GM23338 (cell line): ENCODE measurements at regions not wholly inside any gene's neighbourhood (a gene's known extent, or its start where the extent isn't known, plus 50 kb on each side); places are given as distances from the start of the nearest gene placed in this dataset.

ENCODE experiments used
- EZH2 ChIP-seq: fragments of 200-600 bp; sonication (generic); IDR thresholded peaks from one replicate; pipeline ENCODE4 v1.8.0; 2017; ENCODE audit warnings: antibody characterized with exemption, mild to moderate bottlenecking, low read depth; ENCODE audit not compliant: unreplicated experiment
- EZH2phosphoT487 ChIP-seq: fragments of 200-600 bp; sonication (generic); IDR thresholded peaks from one replicate; pipeline ENCODE4 v1.8.1; 2018; ENCODE audit warnings: antibody characterized with exemption; ENCODE audit not compliant: unreplicated experiment
- JUNB ChIP-seq: IDR thresholded peaks from one replicate; pipeline ENCODE4 v1.6.1; 2016; ENCODE audit warnings: antibody characterized with exemption; ENCODE audit not compliant: unreplicated experiment
- POLR2AphosphoS5 ChIP-seq: IDR thresholded peaks from 2 replicates; pipeline ENCODE4 v1.6.1; 2016; ENCODE audit warnings: antibody characterized with exemption, low read depth
- ZNF331 ChIP-seq: fragments of 250-450 bp; sonication (Bioruptor Pico); IDR thresholded peaks from 2 replicates; pipeline ENCODE4 v1.5.0; 2020; ENCODE audit warnings: low read depth, mild to moderate bottlenecking, moderate library complexity
- TF ChIP-seq, protein P1 (sequence below), 2 experiments: fragments of 200-600 bp in 1 of 2; sonication (generic) in 1 of 2; conservative IDR thresholded peaks; 2 replicates each; pipeline versions ENCODE4 v1.5.1 to v1.6.1; 2016 to 2017; ENCODE audit warnings: antibody characterized with exemption in 2 of 2, low read depth in 2 of 2, mild to moderate bottlenecking in 2 of 2, moderate library complexity in 1 of 2
- TF ChIP-seq, protein P2 (sequence below): IDR thresholded peaks from one replicate; pipeline ENCODE4 v1.6.1; 2018; ENCODE audit warnings: antibody characterized with exemption; ENCODE audit not compliant: unreplicated experiment
- TF ChIP-seq, protein P3 (sequence below): fragments of 250-450 bp; sonication (Bioruptor Pico); IDR thresholded peaks from 2 replicates; pipeline ENCODE4 v1.5.0; 2020; ENCODE audit warnings: mild to moderate bottlenecking, moderate library complexity

DNA sequence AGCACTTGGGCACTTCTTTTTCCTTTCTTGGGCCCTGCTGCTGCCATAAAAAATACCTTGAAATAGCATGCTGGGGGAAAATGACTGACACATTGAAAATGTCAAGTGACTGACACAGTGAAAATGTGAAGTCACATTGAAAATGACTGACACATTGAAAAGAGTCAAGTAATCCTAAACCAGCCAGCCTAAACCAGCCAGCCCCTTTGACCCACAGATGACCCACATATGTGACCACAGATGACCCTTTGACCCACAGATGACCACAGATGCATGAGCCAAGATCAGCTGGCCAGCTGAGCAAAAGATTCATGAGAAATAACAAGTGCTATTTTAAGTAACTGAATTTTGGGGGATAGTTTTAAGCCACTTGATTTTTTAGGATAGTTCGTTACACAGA is 97.8 kb upstream of the SLC28A3 start:
- TF ChIP-seq, protein P1, sequence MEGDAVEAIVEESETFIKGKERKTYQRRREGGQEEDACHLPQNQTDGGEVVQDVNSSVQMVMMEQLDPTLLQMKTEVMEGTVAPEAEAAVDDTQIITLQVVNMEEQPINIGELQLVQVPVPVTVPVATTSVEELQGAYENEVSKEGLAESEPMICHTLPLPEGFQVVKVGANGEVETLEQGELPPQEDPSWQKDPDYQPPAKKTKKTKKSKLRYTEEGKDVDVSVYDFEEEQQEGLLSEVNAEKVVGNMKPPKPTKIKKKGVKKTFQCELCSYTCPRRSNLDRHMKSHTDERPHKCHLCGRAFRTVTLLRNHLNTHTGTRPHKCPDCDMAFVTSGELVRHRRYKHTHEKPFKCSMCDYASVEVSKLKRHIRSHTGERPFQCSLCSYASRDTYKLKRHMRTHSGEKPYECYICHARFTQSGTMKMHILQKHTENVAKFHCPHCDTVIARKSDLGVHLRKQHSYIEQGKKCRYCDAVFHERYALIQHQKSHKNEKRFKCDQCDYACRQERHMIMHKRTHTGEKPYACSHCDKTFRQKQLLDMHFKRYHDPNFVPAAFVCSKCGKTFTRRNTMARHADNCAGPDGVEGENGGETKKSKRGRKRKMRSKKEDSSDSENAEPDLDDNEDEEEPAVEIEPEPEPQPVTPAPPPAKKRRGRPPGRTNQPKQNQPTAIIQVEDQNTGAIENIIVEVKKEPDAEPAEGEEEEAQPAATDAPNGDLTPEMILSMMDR (conservative IDR thresholded peaks at IDR 0.05; ENCODE audit: low read depth in 2 of 2) = no peak
- TF ChIP-seq EZH2 (no peak), JUNB (no peak), POLR2AphosphoS5 (no peak), ZNF331 (no peak), EZH2phosphoT487 (no peak)
- TF ChIP-seq, protein P2, sequence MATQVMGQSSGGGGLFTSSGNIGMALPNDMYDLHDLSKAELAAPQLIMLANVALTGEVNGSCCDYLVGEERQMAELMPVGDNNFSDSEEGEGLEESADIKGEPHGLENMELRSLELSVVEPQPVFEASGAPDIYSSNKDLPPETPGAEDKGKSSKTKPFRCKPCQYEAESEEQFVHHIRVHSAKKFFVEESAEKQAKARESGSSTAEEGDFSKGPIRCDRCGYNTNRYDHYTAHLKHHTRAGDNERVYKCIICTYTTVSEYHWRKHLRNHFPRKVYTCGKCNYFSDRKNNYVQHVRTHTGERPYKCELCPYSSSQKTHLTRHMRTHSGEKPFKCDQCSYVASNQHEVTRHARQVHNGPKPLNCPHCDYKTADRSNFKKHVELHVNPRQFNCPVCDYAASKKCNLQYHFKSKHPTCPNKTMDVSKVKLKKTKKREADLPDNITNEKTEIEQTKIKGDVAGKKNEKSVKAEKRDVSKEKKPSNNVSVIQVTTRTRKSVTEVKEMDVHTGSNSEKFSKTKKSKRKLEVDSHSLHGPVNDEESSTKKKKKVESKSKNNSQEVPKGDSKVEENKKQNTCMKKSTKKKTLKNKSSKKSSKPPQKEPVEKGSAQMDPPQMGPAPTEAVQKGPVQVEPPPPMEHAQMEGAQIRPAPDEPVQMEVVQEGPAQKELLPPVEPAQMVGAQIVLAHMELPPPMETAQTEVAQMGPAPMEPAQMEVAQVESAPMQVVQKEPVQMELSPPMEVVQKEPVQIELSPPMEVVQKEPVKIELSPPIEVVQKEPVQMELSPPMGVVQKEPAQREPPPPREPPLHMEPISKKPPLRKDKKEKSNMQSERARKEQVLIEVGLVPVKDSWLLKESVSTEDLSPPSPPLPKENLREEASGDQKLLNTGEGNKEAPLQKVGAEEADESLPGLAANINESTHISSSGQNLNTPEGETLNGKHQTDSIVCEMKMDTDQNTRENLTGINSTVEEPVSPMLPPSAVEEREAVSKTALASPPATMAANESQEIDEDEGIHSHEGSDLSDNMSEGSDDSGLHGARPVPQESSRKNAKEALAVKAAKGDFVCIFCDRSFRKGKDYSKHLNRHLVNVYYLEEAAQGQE = no peak
- TF ChIP-seq, protein P3, sequence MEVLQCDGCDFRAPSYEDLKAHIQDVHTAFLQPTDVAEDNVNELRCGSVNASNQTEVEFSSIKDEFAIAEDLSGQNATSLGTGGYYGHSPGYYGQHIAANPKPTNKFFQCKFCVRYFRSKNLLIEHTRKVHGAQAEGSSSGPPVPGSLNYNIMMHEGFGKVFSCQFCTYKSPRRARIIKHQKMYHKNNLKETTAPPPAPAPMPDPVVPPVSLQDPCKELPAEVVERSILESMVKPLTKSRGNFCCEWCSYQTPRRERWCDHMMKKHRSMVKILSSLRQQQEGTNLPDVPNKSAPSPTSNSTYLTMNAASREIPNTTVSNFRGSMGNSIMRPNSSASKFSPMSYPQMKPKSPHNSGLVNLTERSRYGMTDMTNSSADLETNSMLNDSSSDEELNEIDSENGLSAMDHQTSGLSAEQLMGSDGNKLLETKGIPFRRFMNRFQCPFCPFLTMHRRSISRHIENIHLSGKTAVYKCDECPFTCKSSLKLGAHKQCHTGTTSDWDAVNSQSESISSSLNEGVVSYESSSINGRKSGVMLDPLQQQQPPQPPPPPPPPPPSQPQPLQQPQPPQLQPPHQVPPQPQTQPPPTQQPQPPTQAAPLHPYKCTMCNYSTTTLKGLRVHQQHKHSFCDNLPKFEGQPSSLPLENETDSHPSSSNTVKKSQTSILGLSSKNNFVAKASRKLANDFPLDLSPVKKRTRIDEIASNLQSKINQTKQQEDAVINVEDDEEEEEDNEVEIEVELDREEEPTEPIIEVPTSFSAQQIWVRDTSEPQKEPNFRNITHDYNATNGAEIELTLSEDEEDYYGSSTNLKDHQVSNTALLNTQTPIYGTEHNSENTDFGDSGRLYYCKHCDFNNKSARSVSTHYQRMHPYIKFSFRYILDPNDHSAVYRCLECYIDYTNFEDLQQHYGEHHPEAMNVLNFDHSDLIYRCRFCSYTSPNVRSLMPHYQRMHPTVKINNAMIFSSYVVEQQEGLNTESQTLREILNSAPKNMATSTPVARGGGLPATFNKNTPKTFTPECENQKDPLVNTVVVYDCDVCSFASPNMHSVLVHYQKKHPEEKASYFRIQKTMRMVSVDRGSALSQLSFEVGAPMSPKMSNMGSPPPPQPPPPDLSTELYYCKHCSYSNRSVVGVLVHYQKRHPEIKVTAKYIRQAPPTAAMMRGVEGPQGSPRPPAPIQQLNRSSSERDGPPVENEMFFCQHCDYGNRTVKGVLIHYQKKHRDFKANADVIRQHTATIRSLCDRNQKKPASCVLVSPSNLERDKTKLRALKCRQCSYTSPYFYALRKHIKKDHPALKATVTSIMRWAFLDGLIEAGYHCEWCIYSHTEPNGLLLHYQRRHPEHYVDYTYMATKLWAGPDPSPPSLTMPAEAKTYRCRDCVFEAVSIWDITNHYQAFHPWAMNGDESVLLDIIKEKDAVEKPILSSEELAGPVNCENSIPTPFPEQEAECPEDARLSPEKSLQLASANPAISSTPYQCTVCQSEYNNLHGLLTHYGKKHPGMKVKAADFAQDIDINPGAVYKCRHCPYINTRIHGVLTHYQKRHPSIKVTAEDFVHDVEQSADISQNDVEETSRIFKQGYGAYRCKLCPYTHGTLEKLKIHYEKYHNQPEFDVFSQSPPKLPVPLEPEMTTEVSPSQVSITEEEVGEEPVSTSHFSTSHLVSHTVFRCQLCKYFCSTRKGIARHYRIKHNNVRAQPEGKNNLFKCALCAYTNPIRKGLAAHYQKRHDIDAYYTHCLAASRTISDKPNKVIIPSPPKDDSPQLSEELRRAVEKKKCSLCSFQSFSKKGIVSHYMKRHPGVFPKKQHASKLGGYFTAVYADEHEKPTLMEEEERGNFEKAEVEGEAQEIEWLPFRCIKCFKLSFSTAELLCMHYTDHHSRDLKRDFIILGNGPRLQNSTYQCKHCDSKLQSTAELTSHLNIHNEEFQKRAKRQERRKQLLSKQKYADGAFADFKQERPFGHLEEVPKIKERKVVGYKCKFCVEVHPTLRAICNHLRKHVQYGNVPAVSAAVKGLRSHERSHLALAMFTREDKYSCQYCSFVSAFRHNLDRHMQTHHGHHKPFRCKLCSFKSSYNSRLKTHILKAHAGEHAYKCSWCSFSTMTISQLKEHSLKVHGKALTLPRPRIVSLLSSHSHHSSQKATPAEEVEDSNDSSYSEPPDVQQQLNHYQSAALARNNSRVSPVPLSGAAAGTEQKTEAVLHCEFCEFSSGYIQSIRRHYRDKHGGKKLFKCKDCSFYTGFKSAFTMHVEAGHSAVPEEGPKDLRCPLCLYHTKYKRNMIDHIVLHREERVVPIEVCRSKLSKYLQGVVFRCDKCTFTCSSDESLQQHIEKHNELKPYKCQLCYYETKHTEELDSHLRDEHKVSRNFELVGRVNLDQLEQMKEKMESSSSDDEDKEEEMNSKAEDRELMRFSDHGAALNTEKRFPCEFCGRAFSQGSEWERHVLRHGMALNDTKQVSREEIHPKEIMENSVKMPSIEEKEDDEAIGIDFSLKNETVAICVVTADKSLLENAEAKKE (CRISPR knock-in tag) = no peak
